ENCODE measurements at regions not wholly inside any gene's neighbourhood (a gene's known extent, or its start where the extent isn't known, plus 50 kb on each side); places are given as distances from the start of the nearest gene placed in this dataset.
"Not testable (repeated sequence)": the region's sequence is repeated elsewhere in the genome, so short reads cannot be mapped to it uniquely, and the experiment has no call there.

- no peak for DNase-seq (ENCODE audit: low spot score)
These were observed 1490.0 kb upstream of the GBE1 start for GRCh38 chr3:83251490-83251889.

GRCh38 chr3:83250613-83251012 lies 1489.2 kb upstream of the GBE1 start:
- no peak for DNase-seq (ENCODE audit: low spot score)

GRCh38 chr3:83248454-83248853 lies 1487.0 kb upstream of the GBE1 start:
- no peak for DNase-seq (ENCODE audit: low spot score)

GRCh38 chr3:83235180-83235814 lies 1473.9 kb upstream of the GBE1 start:
- DNase-seq (ENCODE audit: low spot score), result no peak

GRCh38 chr3:83233715-83234114 lies 1472.3 kb upstream of the GBE1 start:
- DNase-seq (ENCODE audit: low spot score), result no peak

GRCh38 chr3:83230841-83231240 lies 1469.4 kb upstream of the GBE1 start:
- DNase-seq (ENCODE audit: low spot score), result no peak

GRCh38 chr3:83230376-83230775 lies 1468.9 kb upstream of the GBE1 start:
- DNase-seq (ENCODE audit: low spot score), result no peak

GRCh38 chr3:83226751-83227150 lies 1465.3 kb upstream of the GBE1 start:
- DNase-seq (ENCODE audit: low spot score), result no peak

GRCh38 chr3:83224101-83224868 lies 1462.8 kb upstream of the GBE1 start:
- peak; percentile 58 for DNase-seq (ENCODE audit: low spot score)

- DNase-seq (ENCODE audit: low spot score), result no peak
These were observed 1457.1 kb upstream of the GBE1 start for GRCh38 chr3:83218383-83219200.

GRCh38 chr3:83217595-83218118 lies 1456.2 kb upstream of the GBE1 start:
- not testable (repeated sequence) for DNase-seq (ENCODE audit: low spot score)

- no peak for DNase-seq (ENCODE audit: low spot score)
These were observed 1455.6 kb upstream of the GBE1 start for GRCh38 chr3:83216919-83217594.

GRCh38 chr3:83195243-83195642 lies 1433.8 kb upstream of the GBE1 start:
- DNase-seq (ENCODE audit: low spot score), result peak; percentile 0

GRCh38 chr3:83193526-83193925 lies 1432.1 kb upstream of the GBE1 start:
- no peak for DNase-seq (ENCODE audit: low spot score)

GRCh38 chr3:83189634-83190033 lies 1428.2 kb upstream of the GBE1 start:
- no peak for DNase-seq (ENCODE audit: low spot score)

GRCh38 chr3:83169473-83169872 lies 1408.0 kb upstream of the GBE1 start:
- DNase-seq (ENCODE audit: low spot score), result no peak

GRCh38 chr3:83150896-83151295 lies 1389.5 kb upstream of the GBE1 start:
- DNase-seq (ENCODE audit: low spot score), result no peak

- DNase-seq (ENCODE audit: low spot score), result no peak
These were observed 1379.5 kb upstream of the GBE1 start for GRCh38 chr3:83140983-83141382.

- peak; percentile 38 for DNase-seq (ENCODE audit: low spot score)
These were observed 1369.8 kb upstream of the GBE1 start for GRCh38 chr3:83131236-83131635.

GRCh38 chr3:83122774-83123350 lies 1361.4 kb upstream of the GBE1 start:
- no peak for DNase-seq (ENCODE audit: low spot score)

- DNase-seq (ENCODE audit: low spot score), result no peak
These were observed 1331.8 kb upstream of the GBE1 start for GRCh38 chr3:83093222-83093572.
